HG03342 (cell line): ENCODE measurements at regions not wholly inside any gene's neighbourhood (a gene's known extent, or its start where the extent isn't known, plus 50 kb on each side); places are given as distances from the start of the nearest gene placed in this dataset.
"Not testable (repeated sequence)": the region's sequence is repeated elsewhere in the genome, so short reads cannot be mapped to it uniquely, and the experiment has no call there.

Experiments used
- ATAC-seq: cut with Tn5 transposase; IDR thresholded peaks from one replicate; pipeline ENCODE4 v1.9.1; 2021; ENCODE audit warnings: mild to moderate bottlenecking, moderate library complexity; ENCODE audit not compliant: unreplicated experiment

DNA sequence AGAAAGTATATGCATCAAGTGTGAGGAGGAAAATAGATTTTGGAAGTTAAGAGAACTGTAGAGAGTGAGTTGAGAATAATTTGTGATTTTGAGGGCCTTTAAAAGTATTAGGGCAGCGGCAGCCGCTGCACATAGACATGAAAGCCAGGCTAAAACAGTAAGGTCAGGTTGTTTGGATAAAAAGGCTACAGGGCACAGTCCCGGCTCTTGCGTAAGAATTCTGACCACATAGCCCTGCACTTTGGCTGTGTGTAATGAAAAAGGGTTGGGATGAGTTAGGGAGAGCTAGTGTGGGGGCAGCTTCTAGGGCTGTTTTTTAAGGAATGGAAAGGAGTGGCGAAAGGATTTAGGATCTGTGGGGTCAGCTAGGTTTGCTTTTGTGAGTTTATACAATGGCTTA lies 130.8 kb downstream of the CCDC71L start:
- ATAC-seq: not testable (repeated sequence)

DNA sequence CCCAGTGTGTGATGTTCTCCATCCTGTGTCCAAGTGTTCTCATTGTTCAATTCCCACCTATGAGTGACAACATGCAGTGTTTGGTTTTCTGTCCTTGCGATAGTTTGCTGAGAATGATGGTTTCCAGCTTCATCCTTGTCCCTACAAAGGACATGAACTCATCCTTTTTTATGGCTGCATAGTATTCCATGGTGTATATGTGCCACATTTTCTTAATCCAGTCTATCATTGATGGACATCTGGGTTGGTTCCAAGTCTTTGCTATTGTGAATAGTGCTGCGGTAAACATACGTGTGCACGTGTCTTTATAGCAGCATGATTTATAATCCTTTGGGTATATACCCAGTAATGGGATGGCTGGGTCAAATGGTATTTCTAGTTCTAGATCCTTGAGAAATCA lies 134.3 kb downstream of the CCDC71L start:
- ATAC-seq: not testable (repeated sequence)

DNA sequence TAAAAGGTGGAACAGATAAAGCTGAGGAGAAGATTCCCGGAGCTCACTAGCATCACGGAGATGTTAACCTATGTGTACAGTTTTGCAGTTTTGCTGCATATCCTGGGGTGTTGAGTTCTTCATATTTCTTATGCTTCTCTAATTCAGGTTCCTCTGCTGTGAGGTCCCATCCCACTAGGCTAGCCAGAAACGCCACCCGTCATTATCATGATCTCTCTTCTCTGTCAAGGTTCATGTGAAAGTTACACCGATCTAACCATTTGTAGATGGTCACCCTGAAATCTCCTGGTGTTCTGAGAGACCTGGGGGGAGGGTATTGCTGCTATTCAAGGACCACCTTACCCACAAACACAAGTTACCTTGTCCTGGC lies 136.3 kb downstream of the CCDC71L start:
- ATAC-seq: no peak

DNA sequence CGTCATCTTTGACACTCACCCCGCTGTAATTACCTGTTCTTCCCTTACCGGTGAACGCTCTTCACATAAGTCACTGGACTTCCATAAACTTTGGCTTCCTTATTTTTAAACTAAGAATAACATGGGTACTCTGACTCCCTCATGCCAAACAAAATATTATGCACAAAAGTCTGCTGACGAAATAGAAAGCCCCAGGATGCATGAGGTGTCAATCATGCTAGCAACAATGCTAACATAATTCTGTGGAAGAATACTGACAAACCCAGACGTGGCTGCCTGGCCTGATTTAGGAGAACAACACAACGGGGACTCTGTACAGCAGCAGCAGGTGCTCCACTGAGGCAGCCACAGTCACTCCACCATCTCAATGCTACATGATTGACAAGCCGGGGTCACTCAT lies 137.5 kb downstream of the CCDC71L start:
- no peak for ATAC-seq

DNA sequence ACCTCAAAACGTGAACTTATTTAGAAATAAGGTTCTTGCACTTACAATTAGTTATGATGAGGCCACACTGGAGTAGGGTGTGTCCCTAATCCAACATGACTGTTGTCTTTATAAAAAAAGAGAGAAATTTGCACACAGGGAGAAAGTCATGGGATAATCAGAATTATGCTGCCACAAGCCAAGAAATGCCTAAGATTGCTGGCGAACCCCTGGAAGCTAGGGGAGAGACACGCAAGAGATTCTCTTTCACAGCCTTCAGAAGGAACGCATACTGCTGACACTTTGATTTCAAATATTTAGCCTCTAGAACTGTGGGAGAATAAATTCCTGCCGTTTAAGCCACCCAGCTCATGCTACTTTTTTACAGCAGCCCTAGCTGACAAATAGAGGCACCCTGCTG lies 138.3 kb downstream of the CCDC71L start:
- no peak for ATAC-seq

DNA sequence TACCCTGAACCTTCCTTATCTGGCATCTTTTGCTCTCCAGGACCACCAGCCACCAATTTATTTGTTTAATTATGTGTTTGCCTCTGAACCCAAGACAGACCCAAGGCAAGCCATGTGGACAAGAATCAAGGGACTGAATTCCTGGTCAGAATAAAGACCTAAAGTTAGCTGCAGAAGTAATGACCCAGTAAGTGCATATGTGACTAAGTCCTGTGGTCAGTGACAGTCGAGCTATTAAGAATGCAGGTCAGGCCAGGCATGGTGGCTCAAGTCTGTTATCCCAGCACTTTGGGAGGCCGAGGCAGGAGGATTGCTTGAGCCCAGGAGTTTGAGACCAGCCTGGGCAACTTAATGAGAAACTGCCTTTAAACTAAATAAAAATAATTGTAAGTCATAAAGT lies 139.4 kb downstream of the CCDC71L start:
- ATAC-seq: no peak

DNA sequence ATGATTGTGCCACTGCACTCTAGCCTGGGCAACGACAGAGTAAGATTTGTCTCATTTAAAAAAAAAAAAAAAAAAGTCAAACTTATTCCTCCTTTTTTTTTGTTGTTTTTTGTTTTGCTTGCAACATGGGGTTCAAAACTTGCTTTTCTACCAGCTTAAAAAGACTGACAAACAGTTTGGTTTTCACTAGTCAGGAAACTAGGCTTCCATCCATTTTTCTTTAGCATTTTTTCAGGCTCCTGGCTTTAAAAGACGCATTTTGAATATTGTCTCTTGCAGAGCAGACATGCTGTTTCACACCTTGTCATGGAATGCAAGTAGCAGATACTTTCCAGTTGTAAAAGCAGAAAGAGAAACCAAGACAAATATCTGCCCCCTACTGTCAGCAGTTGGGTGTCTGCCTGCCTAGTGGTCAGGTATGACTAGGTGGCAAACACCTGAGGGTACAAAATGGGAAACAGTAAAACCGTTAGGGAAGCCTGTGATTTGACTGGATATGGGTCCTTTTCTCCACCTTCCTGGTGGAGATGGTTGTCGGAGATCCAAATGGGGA lies 139.9 kb downstream of the CCDC71L start:
- no peak for ATAC-seq

DNA sequence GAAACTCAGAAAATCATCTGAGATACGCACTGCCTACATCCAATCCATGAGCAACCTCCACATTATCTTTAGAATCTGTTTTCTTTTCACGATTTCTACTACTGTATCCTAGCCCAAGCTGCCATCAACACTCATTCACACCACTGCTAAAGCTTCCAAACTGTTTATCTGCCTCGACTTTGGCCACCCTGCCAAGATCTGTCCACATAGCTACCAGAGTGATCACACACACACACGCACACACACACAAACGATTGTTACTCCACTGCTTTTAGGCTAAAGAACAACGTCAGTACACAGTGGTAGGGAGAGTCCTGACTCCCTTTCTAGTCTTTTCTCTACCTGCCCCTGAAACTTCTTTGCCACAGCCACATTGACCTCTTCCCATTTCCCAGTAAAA lies 142.0 kb downstream of the CCDC71L start:
- ATAC-seq: no peak

DNA sequence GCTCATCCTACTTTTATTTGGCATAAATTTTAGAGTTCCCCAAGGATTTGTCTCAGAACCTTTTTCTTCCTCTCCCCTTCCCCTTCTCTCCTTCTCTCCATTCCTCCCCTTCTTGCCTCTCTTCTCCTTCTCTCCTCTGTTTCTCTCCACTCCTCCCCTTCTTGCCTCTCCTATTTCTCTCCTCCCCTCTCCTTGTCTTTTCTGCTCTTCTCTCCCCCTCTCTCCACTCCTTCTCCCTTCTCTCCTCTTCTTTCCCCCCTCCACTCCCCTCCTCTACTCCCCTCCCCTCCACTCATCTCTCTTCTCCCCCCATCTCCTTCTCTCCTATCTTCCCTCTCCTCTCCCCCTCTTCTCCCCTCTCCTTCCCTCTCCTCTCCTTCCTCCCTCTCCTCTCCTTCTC lies 142.7 kb downstream of the CCDC71L start:
- no peak for ATAC-seq

DNA sequence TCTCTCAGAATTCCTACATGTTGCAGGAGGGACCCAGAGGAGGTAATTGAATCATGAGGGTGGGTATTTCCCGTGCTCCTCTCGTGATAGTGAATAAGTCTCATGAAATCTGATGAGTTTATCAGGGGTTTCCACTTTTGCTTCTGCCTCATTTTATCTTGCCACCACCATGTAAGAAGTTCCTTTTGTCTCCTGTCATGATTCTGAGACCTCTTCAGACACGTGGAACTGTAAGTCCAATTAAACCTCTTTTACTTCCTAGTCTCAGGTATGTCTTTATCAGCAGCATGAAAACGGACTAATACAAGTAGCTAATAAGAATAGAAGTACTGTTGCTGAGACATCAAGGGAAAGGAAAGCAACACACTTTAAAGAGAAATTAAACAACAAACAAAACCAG lies 143.4 kb downstream of the CCDC71L start:
- no peak for ATAC-seq

DNA sequence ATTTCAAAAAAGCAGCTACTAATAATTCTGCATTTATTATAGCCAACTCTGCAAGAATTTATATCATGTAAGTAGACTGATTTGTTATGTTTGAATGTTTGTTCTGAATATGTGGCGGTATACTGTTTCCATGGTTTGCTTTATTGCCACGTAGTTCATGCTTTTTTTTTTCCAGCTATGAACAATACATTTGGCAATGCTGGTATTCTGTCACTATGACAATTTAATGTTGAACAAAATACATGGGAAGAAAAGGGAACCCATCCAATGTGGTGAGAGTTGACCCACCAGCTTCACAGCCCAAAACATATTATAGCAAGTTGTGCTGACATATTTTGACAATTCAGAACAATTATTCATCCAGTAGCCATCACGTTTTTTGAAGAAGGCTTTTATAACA lies 145.6 kb downstream of the CCDC71L start:
- ATAC-seq: no peak

DNA sequence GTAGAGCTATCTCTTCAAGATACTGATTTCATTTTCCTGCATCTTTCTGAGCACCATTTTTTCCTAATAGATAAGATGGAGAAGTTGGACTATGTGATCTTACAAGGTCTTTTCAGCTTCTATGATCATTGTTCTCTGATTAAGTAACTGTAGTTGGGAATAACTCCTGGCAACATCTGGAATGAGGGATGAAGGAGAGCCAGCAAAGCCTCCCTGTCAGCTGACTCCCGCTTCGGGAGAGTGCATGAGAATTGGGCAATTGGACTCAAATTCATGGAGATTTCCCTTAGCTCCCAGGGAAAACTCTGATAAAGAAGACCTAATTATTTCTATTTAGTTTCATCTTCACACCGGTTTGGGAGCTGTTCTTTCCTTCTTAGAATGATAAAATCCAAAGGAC lies 146.1 kb downstream of the CCDC71L start:
- no peak for ATAC-seq

DNA sequence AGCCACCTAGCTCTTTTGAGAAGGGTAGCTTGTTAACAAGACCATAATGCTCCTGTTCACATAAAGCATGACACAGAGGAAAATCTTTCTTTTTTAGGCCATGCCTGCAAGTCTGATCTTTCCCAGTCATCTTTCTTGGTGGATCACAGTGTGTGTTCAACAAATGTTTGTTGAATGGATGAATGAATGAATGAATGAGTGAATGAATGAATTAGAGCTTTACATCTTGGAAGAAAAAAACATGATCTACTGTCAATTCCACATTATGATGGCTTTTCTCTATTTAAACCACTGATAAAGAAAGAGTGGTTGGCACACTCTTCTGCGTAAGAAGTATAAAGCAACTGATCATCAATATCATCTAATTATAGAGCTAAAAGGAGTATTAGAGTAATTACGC lies 148.7 kb downstream of the CCDC71L start:
- ATAC-seq: no peak

DNA sequence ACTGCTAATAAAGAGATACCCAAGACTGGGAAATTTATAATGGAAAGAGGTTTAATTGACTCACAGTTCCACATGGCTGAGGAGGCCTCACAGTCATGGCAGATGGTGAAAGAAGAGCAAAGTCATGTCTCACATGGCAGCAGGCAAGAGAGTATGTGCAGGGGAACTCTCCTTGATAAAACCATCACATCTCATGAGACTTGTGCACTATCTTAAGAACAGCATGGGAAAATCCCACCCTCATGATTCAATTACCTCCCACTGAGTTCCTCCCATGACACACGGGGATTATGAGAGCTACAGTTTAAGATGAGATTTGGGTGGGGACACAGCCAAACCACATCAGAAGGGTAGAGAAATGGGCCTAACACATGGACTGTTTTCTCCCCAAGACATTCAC lies 156.3 kb downstream of the CCDC71L start:
- no peak for ATAC-seq

DNA sequence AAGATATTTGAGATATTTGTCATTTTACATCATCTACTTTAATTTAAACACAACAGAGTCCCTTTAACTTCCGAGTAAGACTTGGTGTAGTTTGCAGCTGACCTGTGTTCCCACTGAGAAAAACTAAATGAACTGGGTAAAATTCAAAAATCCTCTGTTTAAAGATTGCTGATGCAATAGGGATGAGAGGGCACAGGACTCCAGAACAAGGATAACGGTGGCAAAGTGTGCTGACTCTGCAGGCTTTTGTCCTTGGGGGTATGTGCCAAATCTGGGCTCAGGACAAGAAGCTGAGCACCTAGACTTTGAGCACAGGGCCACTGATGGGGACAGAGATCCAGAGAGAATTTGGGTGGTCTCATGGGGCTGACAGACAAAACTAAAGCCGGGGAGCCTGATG lies 156.8 kb downstream of the CCDC71L start:
- no peak for ATAC-seq

DNA sequence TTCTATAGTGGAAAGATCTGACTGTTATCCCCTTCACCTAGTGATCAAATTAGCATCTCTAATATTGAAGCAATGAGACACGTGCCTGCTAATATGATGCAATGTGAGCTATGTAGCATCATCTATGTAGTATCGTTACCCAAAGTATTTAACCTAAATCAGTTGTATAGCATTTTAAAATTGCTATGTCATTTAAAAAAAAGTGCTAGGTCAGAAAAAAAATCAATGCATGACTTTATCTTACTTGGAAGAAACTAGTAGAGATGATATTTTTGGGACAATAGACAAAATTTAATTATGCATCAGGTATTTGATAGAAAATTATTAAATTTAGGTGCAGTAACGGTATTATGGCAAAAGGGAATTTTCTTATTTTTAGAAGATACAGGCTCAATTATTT lies 157.3 kb downstream of the CCDC71L start:
- no peak for ATAC-seq

DNA sequence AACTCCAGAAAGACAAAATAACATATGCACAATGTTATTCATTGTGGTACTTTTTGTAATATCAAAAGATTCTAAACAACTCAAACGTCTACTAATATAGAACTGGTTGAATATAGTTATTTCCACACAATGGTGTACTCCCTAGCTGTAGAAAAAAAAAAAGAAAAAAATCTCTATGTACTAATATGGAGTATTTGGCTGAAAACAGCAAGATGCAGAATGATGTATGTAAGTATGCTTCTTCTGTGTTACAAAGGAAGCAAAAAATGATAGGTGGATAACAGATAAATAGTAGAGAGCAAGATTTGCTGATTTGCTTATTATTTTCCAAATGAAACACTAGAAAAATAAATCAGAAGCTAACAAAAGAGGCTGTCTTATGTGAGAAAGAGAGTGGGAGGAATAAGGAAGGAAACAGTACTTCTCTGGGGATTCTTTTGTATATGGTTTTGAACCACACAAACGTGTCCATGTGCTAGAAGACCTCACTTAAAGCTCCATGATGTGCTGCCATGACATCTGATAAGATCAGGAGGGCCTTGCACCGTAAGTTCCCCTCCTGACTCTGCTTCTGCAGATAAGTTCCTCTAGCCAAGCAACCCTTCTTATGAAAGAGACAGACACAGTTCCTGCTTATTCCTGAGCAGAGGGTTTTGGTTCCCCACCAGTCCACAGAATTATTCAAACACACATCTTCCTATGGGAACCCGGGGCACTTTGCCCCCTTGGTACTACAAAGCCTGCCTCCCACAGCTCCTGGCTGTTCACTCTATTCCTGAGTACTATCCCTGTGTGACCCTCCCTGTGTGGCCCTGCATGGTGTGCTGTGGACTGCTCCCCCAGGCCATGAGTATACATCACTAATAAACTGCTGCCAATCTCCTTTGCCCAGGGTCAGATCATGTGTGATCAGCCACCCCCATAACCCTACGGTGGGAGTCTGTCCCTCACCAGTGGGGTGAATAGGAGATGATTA lies 159.1 kb downstream of the CCDC71L start:
- ATAC-seq: no peak

DNA sequence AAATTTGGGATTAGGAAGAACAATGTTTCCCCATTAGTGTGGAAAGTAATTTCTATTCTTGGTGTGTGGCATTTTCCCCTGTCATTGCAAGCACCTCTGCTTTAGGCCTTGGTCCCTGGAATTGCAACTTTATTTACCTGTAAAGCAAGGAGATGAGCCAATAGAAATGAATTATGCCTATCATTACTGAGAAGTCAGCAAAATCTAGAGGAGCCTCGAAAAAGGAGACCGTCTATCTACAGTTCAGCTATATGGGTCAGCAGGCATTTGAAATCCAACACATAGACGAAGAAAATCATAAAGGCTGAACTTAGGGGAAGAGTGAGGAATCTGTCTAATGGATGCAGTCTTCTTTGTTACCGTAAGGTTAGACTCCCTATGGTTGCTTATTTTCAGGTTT lies 161.1 kb downstream of the CCDC71L start:
- no peak for ATAC-seq

DNA sequence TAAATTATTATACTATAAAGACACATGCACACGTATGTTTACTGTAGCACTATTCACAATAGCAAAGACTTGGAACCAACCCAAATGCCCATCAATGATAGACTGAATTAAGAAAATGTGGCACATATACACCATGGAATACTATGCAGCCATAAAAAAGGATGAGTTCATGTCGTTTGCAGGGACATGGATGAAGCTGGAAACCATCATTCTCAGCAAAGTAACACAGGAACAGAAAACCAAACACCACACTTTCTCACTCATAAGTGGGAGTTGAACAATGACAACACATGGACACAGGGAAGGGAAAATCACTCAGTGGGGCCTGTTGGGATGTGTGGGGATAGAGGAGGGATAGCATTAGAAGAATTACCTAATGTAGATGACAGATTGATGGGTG lies 163.0 kb downstream of the CCDC71L start:
- ATAC-seq: not testable (repeated sequence)

DNA sequence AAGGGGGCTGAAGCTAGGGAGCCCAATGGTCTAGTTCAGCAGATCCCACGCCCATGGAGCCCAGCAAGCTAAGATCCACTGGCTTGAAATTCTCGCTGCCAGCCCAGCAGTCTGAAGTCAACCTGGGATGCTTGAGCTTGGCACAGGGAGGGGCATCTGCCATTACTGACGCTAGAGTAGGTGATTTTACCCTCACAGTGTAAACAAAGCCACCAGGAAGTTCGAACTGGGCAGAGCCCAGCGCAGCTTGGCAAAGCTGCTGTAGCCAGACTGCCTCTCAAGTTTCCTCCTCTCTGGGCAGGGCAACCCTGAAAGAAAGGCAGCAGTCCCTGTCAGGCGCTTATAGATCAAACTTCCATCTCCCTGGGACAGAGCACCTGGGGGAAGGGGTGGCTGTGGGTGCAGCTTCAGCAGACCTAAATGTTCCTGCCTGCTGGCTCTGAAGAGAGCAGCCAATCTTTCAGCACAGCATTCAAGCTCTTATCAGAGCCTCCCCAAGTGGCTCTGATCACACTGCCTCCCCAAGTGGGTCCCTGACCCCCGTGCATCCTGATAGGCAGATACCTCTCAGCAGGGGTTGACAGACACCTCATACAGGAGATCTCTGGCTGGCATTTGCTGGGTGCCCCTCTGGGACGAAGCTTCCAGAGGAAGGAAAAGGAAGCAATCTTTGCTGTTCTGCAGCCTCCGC lies 167.8 kb downstream of the CCDC71L start:
- ATAC-seq: no peak

DNA sequence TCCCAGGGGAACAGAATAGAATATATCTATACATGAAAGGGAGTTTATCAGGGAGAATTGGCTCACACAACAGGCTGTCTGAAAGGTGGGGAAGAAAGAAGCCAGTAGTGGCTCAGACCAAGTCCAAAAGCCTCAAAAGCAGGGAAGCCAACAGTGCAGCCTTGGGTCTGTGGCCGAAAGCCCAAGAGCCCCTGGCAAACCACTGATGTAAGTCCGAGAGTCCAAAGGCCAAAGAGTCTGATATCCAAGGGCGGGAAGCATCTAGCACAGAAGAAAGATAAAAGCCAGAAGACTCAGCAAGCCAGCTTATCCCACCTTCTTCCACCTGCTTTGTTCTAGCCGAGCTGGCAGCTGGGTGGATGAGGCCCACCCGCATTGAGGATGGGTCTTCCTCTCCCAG lies 172.5 kb downstream of the CCDC71L start:
- no peak for ATAC-seq

DNA sequence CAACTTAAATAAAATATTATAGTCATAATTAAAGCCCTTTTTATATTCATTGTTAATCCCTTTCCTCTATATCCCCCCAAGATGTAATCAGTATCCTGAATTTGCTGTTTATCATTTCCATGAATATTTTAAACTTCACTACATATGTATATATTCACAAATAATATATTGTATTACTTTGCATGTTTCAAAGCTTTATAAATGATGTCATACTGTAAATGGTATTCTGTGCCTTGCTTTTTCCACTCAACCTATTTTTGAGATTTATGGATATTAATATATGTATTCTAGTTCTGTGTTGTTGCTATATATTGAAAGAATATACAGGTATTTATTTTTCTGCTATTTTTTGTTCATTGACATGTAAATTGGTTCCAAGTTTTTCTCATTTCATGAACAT lies 173.1 kb downstream of the CCDC71L start:
- no peak for ATAC-seq
